A673 (cell line): ENCODE measurements at regions not wholly inside any gene's neighbourhood (a gene's known extent, or its start where the extent isn't known, plus 50 kb on each side); places are given as distances from the start of the nearest gene placed in this dataset.
"Not testable (repeated sequence)": the region's sequence is repeated elsewhere in the genome, so short reads cannot be mapped to it uniquely, and the experiment has no call there.

Experiments used
- BruUV-seq: library from RNA; stranded (reverse); fragments of 400-500 nt; replicated peaks from 2 replicates; lab custom pipeline; 2021; lab: Mats Ljungman, UMichigan
- CTCF ChIA-PET: fragments of 300-600 bp; sonication (Branson Sonifier 250); formaldehyde crosslinking; loops from one replicate; lab custom pipeline; 2022; ENCODE audit warnings: antibody characterized with exemption; lab: Charles Lee
- POLR2A ChIA-PET: fragments of 300-600 bp; sonication (Branson Sonifier 250); formaldehyde crosslinking; loops from one replicate; lab custom pipeline; 2022; ENCODE audit warnings: antibody characterized with exemption; ENCODE audit not compliant: low non-redundant PET; lab: Charles Lee
- DNase-seq: peaks from one replicate; pipeline ENCODE4 v3.0.0-alpha.2; 2015; ENCODE audit warnings: low spot score
- H3K27ac ChIP-seq: fragments of 200-600 bp; sonication (generic); 2 replicates; pipeline ENCODE4 v1.5.1; 2016; ENCODE audit warnings: mixed run types, low read depth, mild to moderate bottlenecking, mixed read lengths, antibody characterized with exemption, low read length; ENCODE audit not compliant: poor library complexity, severe bottlenecking
- H3K27me3 ChIP-seq: fragments of 200-600 bp; sonication (generic); replicated peaks from 2 replicates; pipeline ENCODE4 v1.6.1; 2017; ENCODE audit warnings: mixed run types, low read depth, mild to moderate bottlenecking, mixed read lengths, antibody characterized with exemption, low read length; ENCODE audit not compliant: insufficient read depth, poor library complexity
- H3K36me3 ChIP-seq: fragments of 200-600 bp; sonication (generic); 2 replicates; pipeline ENCODE4 v1.6.1; 2016; ENCODE audit warnings: mixed run types, mild to moderate bottlenecking, mixed read lengths, antibody characterized with exemption, low read length; ENCODE audit not compliant: insufficient read depth, poor library complexity, severe bottlenecking
- H3K4me1 ChIP-seq: fragments of 200-600 bp; sonication (generic); 2 replicates; pipeline ENCODE4 v1.6.1; 2017; ENCODE audit warnings: mixed run types, mild to moderate bottlenecking, mixed read lengths, antibody characterized with exemption, low read length; ENCODE audit not compliant: insufficient read depth, poor library complexity, severe bottlenecking
- H3K4me3 ChIP-seq: fragments of 200-600 bp; sonication (generic); 2 replicates; pipeline ENCODE4 v1.5.1; 2016; ENCODE audit warnings: low read depth, mixed run types, mild to moderate bottlenecking, mixed read lengths, low read length; ENCODE audit not compliant: poor library complexity, severe bottlenecking
- H3K9me3 ChIP-seq: fragments of 200-600 bp; sonication (generic); 2 replicates; pipeline ENCODE4 v1.6.1; 2016; ENCODE audit warnings: mixed run types, low read depth, mild to moderate bottlenecking, mixed read lengths, antibody characterized with exemption, low read length; ENCODE audit not compliant: poor library complexity, severe bottlenecking
- EZH2 ChIP-seq: fragments of 200-600 bp; sonication (generic); IDR thresholded peaks from 2 replicates; pipeline ENCODE4 v1.6.1; 2017; ENCODE audit warnings: borderline replicate concordance, low read depth, mild to moderate bottlenecking, mixed read lengths, antibody characterized with exemption, low read length; ENCODE audit not compliant: poor library complexity, severe bottlenecking
- intact Hi-C: fragments of 100-400 bp; cut with micrococcal nuclease; formaldehyde crosslinking; loops from one replicate; pipeline ENCODE4 v1.10.0; 2022; ENCODE audit not compliant: unreplicated experiment
- TF ChIP-seq, protein P1 (sequence below): fragments of 300-800, 200-600 bp; sonication (generic); conservative IDR thresholded peaks from 2 replicates; pipeline ENCODE4 v1.5.1; 2017; ENCODE audit warnings: low read depth, mild to moderate bottlenecking, antibody characterized with exemption, low read length, moderate library complexity, mixed read lengths

DNA sequence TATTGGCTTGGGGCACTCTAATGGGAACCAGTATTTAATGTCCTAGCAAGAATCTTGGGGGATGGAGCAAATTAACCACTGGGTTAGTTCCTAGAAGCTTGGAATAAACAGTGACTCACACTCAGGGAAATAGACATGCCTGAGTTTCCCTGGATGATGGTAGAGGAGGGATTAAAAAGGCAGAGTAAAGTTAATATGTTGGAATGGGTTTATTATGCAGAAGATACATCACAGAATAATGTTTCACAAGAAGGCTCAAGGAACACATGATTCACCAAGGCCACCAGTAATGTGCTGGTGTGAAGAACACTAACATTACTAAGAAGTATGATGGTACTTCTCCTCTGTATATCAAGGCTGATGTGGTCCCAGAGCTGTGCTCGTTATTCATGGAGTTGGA is 752.9 kb upstream of the SEMA6A start:
- no peak overlapping the region for H3K4me3 ChIP-seq
- no peaks in the 10 kb centered on the region for H3K36me3 ChIP-seq
- TF ChIP-seq, protein P1, sequence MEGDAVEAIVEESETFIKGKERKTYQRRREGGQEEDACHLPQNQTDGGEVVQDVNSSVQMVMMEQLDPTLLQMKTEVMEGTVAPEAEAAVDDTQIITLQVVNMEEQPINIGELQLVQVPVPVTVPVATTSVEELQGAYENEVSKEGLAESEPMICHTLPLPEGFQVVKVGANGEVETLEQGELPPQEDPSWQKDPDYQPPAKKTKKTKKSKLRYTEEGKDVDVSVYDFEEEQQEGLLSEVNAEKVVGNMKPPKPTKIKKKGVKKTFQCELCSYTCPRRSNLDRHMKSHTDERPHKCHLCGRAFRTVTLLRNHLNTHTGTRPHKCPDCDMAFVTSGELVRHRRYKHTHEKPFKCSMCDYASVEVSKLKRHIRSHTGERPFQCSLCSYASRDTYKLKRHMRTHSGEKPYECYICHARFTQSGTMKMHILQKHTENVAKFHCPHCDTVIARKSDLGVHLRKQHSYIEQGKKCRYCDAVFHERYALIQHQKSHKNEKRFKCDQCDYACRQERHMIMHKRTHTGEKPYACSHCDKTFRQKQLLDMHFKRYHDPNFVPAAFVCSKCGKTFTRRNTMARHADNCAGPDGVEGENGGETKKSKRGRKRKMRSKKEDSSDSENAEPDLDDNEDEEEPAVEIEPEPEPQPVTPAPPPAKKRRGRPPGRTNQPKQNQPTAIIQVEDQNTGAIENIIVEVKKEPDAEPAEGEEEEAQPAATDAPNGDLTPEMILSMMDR, result no peak
- no peak for TF ChIP-seq EZH2
- H3K9me3 ChIP-seq, result peaks cover 10% of the 10 kb centered on the region
- H3K27me3 ChIP-seq, result no peaks in the 10 kb centered on the region
- POLR2A ChIA-PET, result no interaction called here
- intact Hi-C loops, result no loop called here
- no peak for DNase-seq
- H3K4me1 ChIP-seq, result no peaks in the 10 kb centered on the region
- CTCF ChIA-PET, result no interaction called here
- no peak overlapping the region for H3K27ac ChIP-seq
- no TSS peak for BruUV-seq

DNA sequence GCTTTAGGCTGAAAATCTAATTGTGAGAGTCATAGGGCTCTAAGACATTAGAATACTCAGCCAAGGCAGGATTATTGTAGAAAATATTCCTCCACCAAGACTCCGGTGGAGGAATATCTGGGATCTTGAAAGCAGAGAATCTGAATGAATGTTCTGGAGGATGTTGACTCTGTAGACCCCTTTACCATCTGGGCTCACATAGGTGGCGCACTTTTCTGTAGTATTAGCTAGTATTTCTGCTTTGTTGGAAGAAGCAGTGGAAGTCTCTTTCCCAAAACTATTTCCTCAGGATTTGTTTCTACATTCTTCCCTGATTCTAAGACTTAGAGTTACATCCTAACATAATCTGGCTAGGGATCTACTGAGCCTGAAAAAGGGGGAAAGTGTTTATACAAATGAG is 752.4 kb upstream of the SEMA6A start:
- no peaks in the 10 kb centered on the region for H3K36me3 ChIP-seq
- no peaks in the 10 kb centered on the region for H3K27me3 ChIP-seq
- ChIA-PET POLR2A (no interaction called here), CTCF (no interaction called here)
- H3K4me3 ChIP-seq, result no peak overlapping the region
- no TSS peak for BruUV-seq
- intact Hi-C loops, result no loop called here
- no peak for TF ChIP-seq EZH2
- TF ChIP-seq, protein P1, result no peak
- H3K27ac ChIP-seq, result no peak overlapping the region
- DNase-seq, result no peak
- no peaks in the 10 kb centered on the region for H3K4me1 ChIP-seq
- peaks cover 10% of the 10 kb centered on the region for H3K9me3 ChIP-seq

DNA sequence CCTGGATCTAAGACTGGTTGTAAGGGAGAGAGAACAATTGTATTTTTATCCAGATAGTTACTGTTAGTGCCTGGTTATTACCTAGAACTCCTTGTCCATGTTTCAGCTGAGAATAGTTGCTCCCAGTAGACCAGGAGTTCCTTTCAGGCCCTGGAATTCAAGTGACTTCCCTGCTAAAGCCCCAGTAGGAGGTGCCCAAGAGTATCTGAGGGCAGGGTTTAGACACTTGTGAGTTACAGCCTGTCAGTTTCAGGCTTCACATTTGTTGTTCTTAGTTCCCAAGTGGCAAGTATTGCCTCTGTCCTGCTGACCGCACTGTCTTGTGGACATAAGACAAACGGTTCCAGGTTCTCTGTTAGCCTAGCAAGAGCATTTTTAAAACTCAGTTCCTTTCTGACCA is 743.9 kb upstream of the SEMA6A start:
- no peak for DNase-seq
- intact Hi-C loops, result no loop called here
- no peak overlapping the region for H3K4me3 ChIP-seq
- BruUV-seq, result no TSS peak
- no peak overlapping the region for H3K27ac ChIP-seq
- ChIA-PET CTCF (no interaction called here), POLR2A (no interaction called here)
- no peaks in the 10 kb centered on the region for H3K27me3 ChIP-seq
- no peaks in the 10 kb centered on the region for H3K36me3 ChIP-seq
- H3K9me3 ChIP-seq, result no peaks in the 10 kb centered on the region
- no peaks in the 10 kb centered on the region for H3K4me1 ChIP-seq
- TF ChIP-seq, protein P1, result no peak
- no peak for TF ChIP-seq EZH2

DNA sequence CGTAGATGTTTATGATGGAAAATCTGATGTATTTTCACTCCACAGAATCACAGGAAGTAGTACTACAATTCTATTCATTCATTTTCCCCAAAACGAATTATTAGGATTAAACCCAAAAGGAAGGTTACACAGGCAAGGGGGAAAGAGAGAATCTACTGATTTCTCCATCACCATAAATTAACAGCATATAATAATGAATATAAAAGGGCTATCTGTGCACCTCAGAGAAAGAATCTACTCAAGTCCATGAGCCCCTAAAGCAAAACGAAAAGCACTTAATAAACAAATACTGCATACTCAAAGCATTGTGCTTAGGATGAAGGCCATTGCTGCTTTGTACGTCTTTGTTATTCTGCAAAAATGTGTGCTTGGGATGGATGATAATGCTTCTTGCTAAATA is 740.5 kb upstream of the SEMA6A start:
- intact Hi-C loops, result no loop called here
- DNase-seq, result no peak
- Histone ChIP-seq H3K27me3 (no peaks in the 10 kb centered on the region), H3K4me3 (no peak overlapping the region), H3K9me3 (no peaks in the 10 kb centered on the region), H3K4me1 (no peaks in the 10 kb centered on the region), H3K27ac (no peak overlapping the region), H3K36me3 (no peaks in the 10 kb centered on the region)
- ChIA-PET CTCF (no interaction called here), POLR2A (no interaction called here)
- no TSS peak for BruUV-seq
- TF ChIP-seq EZH2, result no peak
- TF ChIP-seq, protein P1, result no peak

DNA sequence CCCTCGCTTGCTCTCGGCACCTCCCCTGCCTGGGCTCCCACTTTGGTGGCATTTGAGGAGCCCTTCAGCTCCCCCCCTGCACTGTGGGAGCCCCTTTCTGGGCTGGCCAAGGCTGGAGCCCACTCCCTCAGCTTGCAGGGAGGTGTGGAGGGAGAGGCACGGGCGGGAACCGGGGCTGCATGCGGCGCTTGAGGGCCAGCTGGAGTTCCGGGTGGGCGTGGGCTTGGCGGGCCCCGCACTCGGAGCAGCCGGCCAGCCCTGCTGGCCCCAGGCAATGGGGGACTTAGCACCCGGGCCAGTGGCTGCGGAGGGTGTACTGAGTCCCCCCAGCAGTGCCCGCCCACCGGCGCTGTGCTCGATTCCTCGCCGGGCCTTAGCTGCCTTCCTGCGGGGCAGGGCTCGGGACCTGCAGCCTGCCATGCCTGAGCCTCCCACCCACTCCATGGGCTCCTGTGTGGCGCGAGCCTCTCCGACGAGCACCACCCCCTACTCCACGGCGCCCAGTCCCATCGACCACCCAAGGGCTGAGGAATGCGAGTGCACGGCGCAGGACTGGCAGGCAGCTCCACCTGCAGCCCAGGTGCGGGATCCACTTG is 730.0 kb upstream of the SEMA6A start:
- H3K9me3 ChIP-seq, H3K36me3 ChIP-seq, H3K27ac ChIP-seq, intact Hi-C loops, H3K4me3 ChIP-seq, H3K4me1 ChIP-seq, H3K27me3 ChIP-seq, DNase-seq, CTCF ChIA-PET, BruUV-seq, POLR2A ChIA-PET: not testable (repeated sequence)
